Erythroblast (primary cell): ENCODE measurements at regions not wholly inside any gene's neighbourhood (a gene's known extent, or its start where the extent isn't known, plus 50 kb on each side); places are given as distances from the start of the nearest gene placed in this dataset.

Experiments used
- GATA1 ChIP-seq: IDR thresholded peaks from 2 replicates; pipeline ENCODE4 v1.6.1; 2011; ENCODE audit warnings: low read depth, mild to moderate bottlenecking, control low read depth, low read length, moderate library complexity
- POLR2A ChIP-seq: IDR thresholded peaks from 2 replicates; pipeline ENCODE4 v1.6.1; 2011; ENCODE audit warnings: mild to moderate bottlenecking, low read length

- TF ChIP-seq POLR2A = no peak
- TF ChIP-seq GATA1 = no peak
Observed at GRCh38 chr11:119782739-119783072, 53.7 kb upstream of the NECTIN1 start.
